ENCODE measurements at regions not wholly inside any gene's neighbourhood (a gene's known extent, or its start where the extent isn't known, plus 50 kb on each side); places are given as distances from the start of the nearest gene placed in this dataset.

- POLR2A ChIA-PET = no interaction called here
- intact Hi-C loops (cut with micrococcal nuclease; ENCODE audit: unreplicated experiment) = no loop called here
- H3K4me2 ChIP-seq (ENCODE audit: low read length) = no peak overlapping the region
- TF ChIP-seq EZH2phosphoT487 (IDR thresholded peaks at IDR 0.05; ENCODE audit: borderline replicate concordance, low read depth, low read length) (no peak), CTCF (conservative IDR thresholded peaks at IDR 0.05; ENCODE audit: low read length) (no peak; the same call in 1 of the 2 replicates)
- CTCF ChIA-PET (ENCODE audit: unreplicated experiment) = no interaction called here
- no peaks in the 10 kb centered on the region for H3K4me1 ChIP-seq (ENCODE audit: insufficient read depth, low read length, poor library complexity, severe bottlenecking)
- DNase-seq (ENCODE audit: low spot score) = no peak
- H3K9me2 ChIP-seq (ENCODE audit: insufficient read depth, low read length) = no peaks in the 10 kb centered on the region
- H3K36me3 ChIP-seq (ENCODE audit: insufficient read depth, low read length) = no peaks in the 10 kb centered on the region
- no peak overlapping the region for H3K27ac ChIP-seq (ENCODE audit: low read depth, low read length, poor library complexity, severe bottlenecking)
- BruUV-seq (replicated peaks) = no TSS peak
- H2AFZ ChIP-seq (ENCODE audit: low read length) = no peak overlapping the region
- no peaks in the 10 kb centered on the region for H4K20me1 ChIP-seq (ENCODE audit: insufficient read depth, low read length)
- H3K4me3 ChIP-seq (ENCODE audit: low read depth, low read length, poor library complexity, severe bottlenecking) = no peak overlapping the region
- peaks cover 12% of the 10 kb centered on the region; the same call in 1 of the 2 replicates for H3K9me3 ChIP-seq (ENCODE audit: low read length)
- H3K79me2 ChIP-seq (ENCODE audit: insufficient read depth, low read depth, low read length) = no peaks in the 10 kb centered on the region
Observed at GRCh38 chr3:67804089-67804488, 149.7 kb upstream of the SUCLG2 start.

GRCh38 chr3:67798412-67798811 lies 144.0 kb upstream of the SUCLG2 start:
- no peak for DNase-seq (ENCODE audit: low spot score)
- no peak overlapping the region for H2AFZ ChIP-seq (ENCODE audit: low read length)
- H3K4me3 ChIP-seq (ENCODE audit: low read depth, low read length, poor library complexity, severe bottlenecking) = no peak overlapping the region
- H4K20me1 ChIP-seq (ENCODE audit: insufficient read depth, low read length) = no peaks in the 10 kb centered on the region
- peaks cover 5% of the 10 kb centered on the region; the same call in 1 of the 2 replicates for H3K9me3 ChIP-seq (ENCODE audit: low read length)
- H3K79me2 ChIP-seq (ENCODE audit: insufficient read depth, low read depth, low read length) = no peaks in the 10 kb centered on the region
- H3K27ac ChIP-seq (ENCODE audit: low read depth, low read length, poor library complexity, severe bottlenecking) = no peak overlapping the region
- TF ChIP-seq CTCF (conservative IDR thresholded peaks at IDR 0.05; ENCODE audit: low read length) (no peak), EZH2phosphoT487 (IDR thresholded peaks at IDR 0.05; ENCODE audit: borderline replicate concordance, low read depth, low read length) (no peak)
- ChIA-PET CTCF (ENCODE audit: unreplicated experiment) (no interaction called here), POLR2A (interaction anchor here (0.7 kb wide), 1 partner anchor 41 kb away, joined by 3 read pairs; no protein-coding TSS in a partner anchor)
- no TSS peak for BruUV-seq (replicated peaks)
- no peaks in the 10 kb centered on the region for H3K36me3 ChIP-seq (ENCODE audit: insufficient read depth, low read length)
- H3K4me2 ChIP-seq (ENCODE audit: low read length) = no peak overlapping the region
- H3K4me1 ChIP-seq (ENCODE audit: insufficient read depth, low read length, poor library complexity, severe bottlenecking) = no peaks in the 10 kb centered on the region
- no peaks in the 10 kb centered on the region for H3K9me2 ChIP-seq (ENCODE audit: insufficient read depth, low read length)
- intact Hi-C loops (cut with micrococcal nuclease; ENCODE audit: unreplicated experiment) = no loop called here

- Histone ChIP-seq H2AFZ (ENCODE audit: low read length) (no peak overlapping the region), H3K4me2 (ENCODE audit: low read length) (no peak overlapping the region), H4K20me1 (ENCODE audit: insufficient read depth, low read length) (no peaks in the 10 kb centered on the region), H3K79me2 (ENCODE audit: insufficient read depth, low read depth, low read length) (no peaks in the 10 kb centered on the region), H3K9me2 (ENCODE audit: insufficient read depth, low read length) (no peaks in the 10 kb centered on the region), H3K4me1 (ENCODE audit: insufficient read depth, low read length, poor library complexity, severe bottlenecking) (no peaks in the 10 kb centered on the region), H3K36me3 (ENCODE audit: insufficient read depth, low read length) (no peaks in the 10 kb centered on the region), H3K9me3 (ENCODE audit: low read length) (no peaks in the 10 kb centered on the region), H3K27ac (ENCODE audit: low read depth, low read length, poor library complexity, severe bottlenecking) (no peak overlapping the region), H3K4me3 (ENCODE audit: low read depth, low read length, poor library complexity, severe bottlenecking) (no peak overlapping the region)
- TF ChIP-seq CTCF (conservative IDR thresholded peaks at IDR 0.05; ENCODE audit: low read length) (no peak), EZH2phosphoT487 (IDR thresholded peaks at IDR 0.05; ENCODE audit: borderline replicate concordance, low read depth, low read length) (no peak)
- DNase-seq (ENCODE audit: low spot score) = no peak
- CTCF ChIA-PET (ENCODE audit: unreplicated experiment) = no interaction called here
- BruUV-seq (replicated peaks) = no TSS peak
- intact Hi-C loops (cut with micrococcal nuclease; ENCODE audit: unreplicated experiment) = loop anchor here (2.0 kb wide), 2 partner anchors 197 to 677 kb away; no protein-coding TSS in a partner anchor
- POLR2A ChIA-PET = interaction anchor here (1.0 kb wide), 1 partner anchor 378 kb away, joined by 3 read pairs; no protein-coding TSS in a partner anchor
Observed at GRCh38 chr3:67791620-67792019, 137.2 kb upstream of the SUCLG2 start.
